GM21737 (cell line): ENCODE measurements at regions not wholly inside any gene's neighbourhood (a gene's known extent, or its start where the extent isn't known, plus 50 kb on each side); places are given as distances from the start of the nearest gene placed in this dataset.

Source experiments
- ATAC-seq: cut with Tn5 transposase; IDR thresholded peaks from one replicate; pipeline ENCODE4 v1.9.1; 2021; ENCODE audit warnings: mild to moderate bottlenecking, moderate library complexity; ENCODE audit not compliant: unreplicated experiment

GRCh38 chr18:41268271-41268670, 686.8 kb upstream of the PIK3C3 start:
- no peak for ATAC-seq

- no peak for ATAC-seq
These were observed 688.4 kb upstream of the PIK3C3 start for GRCh38 chr18:41266616-41267015.

- no peak for ATAC-seq
These were observed 688.8 kb upstream of the PIK3C3 start for GRCh38 chr18:41266204-41266603.

DNA sequence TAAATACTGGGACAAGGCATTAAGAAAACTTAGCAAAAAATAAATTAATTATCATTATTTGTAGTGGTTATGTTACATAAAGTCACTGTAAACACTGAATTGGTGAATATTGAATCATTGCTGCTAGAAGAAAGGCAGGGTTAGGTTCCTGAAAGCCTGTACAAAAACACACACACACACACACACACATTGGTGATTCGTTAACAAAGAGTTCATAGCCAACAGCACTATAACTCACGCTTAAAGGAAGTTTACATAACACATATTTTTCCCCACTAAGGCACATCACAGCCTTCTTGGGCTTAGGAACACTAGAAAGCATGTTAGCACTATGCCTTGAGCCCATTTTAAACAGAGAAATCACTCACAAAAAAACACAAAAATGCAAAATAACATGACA, 690.0 kb upstream of the PIK3C3 start:
- no peak for ATAC-seq

GRCh38 chr18:41263956-41264355, 691.1 kb upstream of the PIK3C3 start:
- no peak for ATAC-seq

DNA sequence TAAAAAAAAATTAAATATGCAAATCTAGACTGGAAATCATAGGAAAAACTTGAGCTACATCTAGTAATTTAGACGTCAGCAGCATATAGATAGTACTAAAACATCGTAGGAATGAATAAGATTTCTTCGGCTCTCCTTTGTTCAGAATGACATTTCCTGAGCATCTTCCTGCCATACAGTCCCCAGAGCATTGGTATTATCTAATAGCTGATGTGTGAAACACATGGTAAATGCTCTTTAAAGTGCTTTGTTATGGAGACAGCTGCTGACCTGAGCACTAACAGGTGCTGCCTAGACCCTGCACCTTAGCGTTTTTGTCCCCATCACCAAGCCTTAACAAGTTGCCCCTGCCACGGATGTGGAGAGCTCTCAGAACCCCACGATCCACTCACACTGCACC, 692.3 kb upstream of the PIK3C3 start:
- ATAC-seq: no peak

- no peak for ATAC-seq
These were observed 710.4 kb upstream of the PIK3C3 start for GRCh38 chr18:41244591-41245037.

- ATAC-seq: no peak
These were observed 717.7 kb upstream of the PIK3C3 start for GRCh38 chr18:41237317-41237716.

GRCh38 chr18:41231681-41232080, 723.4 kb upstream of the PIK3C3 start:
- no peak for ATAC-seq

GRCh38 chr18:41227993-41228392, 727.0 kb upstream of the PIK3C3 start:
- ATAC-seq: no peak

DNA sequence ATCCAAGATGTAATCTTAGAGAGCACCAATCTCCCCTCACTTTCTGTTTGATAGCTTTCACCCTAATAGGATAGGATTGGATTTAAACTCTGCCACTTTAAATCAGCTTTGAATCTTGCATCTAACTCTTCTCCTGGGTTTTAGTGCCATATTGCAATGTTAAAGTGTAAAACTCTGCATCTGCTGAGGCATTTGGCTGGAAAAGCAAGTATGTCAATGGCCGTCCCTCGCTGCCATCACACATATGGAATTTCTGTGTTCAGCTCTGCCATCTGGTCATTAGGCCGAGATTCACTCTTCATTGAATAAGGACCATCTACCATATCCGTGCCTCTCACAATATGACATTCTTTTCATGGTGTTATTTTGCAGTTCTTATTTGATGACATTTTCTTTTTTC, 728.1 kb upstream of the PIK3C3 start:
- ATAC-seq: no peak

DNA sequence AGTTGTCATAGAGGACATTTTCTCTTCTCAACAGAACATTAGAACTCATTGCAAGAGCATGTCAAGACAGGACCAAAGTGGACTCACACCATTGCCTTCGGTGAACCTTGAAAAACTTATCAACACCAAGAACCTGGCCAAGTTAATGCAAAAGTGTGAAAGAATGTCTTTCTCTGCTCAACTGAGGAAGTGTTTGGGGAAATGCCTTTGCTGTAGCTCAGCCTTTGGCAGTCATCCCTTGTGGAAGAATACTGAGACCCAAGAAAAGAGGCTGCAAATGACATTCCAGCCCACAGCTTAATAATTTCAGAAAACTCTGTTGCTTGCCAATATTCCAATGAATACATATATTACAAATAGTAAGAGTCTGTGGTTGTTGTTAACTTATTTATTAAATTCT, 728.8 kb upstream of the PIK3C3 start:
- no peak for ATAC-seq

DNA sequence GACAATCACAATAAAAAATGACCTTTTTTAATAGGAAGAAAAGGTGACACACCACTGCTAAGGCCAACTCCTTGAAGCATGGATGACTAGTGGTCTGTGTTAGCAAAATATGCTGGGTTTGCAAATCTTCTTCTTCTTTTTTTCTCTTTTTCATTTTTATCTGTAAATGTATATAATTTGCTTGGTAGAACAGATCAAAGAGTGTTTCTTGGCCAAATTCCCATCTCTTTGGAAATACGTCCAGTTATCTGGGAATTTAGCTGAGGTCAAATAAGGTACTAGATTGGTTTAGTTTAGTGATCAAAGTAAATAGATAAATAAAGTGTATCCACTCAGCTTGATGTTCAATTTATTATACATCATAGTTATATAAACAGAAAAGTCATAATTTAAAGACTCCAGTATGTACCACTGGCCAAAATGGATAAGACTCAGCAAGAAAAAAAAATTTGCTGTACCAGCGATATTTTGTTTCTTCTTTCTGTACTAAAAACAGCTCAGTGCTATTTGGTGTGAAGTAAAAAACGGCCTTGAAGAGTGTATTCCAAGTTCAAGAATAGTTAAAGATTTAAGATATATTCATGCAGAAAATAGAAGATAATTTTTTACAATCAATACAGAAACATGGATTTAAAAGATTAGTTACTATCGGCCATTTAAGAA, 738.6 kb upstream of the PIK3C3 start:
- no peak for ATAC-seq

- ATAC-seq: no peak
These were observed 747.3 kb upstream of the PIK3C3 start for GRCh38 chr18:41207706-41208105.

DNA sequence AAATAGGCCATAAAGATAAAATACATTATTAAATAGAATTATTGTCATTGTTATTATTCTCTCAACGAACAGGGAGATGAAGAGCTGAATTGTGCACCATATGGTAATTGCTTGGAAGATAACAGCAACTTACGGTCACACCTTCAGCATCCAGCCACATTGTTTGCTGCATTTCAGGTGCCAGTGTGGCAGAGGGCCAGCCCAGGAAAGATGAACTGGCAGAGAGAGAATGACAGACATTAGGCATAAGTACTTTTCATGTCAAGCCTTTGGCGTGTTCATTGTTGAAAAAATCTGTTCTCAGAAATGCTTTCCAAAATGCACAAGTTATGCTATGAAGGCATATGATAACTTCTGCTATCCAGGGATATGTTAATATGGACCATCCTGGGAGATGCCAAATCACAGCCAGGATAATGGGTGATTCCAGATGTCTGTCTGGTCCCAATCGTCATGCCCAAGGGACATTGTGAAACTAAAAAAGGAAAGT, 748.6 kb upstream of the PIK3C3 start:
- ATAC-seq: no peak

DNA sequence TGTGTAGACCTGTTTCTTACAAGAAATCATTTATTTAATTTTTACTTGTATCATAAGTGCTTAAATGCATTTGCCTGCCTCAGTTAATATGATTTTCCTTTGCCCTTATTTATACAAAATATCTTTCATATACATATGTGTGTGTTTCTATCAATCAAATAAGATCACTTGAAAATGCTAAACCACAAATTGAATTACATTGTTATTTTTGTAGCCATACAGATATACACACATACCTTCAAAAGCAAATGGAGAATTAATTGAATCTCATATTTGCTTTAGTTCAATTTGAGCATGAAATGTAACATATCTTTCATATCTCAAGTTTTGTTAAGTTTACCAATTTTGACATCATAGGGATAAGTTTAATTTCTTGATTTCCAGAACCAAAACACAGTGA, 755.8 kb upstream of the PIK3C3 start:
- no peak for ATAC-seq

- no peak for ATAC-seq
These were observed 757.1 kb upstream of the PIK3C3 start for GRCh38 chr18:41197967-41198366.

DNA sequence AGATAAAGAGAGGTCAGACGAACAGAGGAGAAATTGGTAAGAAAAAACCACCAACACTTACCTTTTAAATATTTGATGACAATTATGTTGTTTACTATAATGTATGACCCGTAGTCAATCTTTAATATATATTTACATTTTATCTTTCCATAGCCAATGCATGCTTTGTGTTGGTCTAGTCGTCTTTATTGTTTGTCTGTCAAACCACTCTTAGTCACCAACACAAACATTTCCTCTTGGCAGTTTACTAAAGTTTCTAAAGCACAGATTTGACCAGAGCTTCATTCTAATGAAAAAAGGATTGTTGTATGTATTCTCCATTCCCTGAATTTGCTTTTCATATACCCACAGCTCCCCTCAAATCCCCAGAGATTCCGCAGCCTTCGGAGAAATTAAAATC, 784.7 kb upstream of the PIK3C3 start:
- no peak for ATAC-seq

DNA sequence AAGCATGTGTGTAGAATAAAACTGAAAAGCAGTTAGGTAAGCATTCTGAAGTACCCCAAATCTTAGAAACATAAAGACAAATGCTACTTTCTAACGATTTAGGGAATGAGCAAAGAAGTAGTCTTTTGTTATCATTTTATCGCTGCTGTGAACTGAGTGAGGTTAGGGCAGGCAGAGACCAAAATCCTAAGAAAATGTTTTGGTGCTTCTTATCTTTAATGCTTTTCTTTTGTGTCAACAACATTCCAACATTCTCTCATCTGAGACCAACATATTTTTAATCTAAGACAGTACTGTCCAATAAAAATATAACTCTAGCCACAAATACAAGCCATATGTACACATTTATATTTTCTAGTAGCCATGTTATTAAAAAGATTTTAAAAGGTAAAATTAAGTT, 789.4 kb upstream of the PIK3C3 start:
- ATAC-seq: no peak

GRCh38 chr18:41162781-41163180, 792.3 kb upstream of the PIK3C3 start:
- no peak for ATAC-seq

- ATAC-seq: no peak
These were observed 792.8 kb upstream of the PIK3C3 start for GRCh38 chr18:41162191-41162590.

GRCh38 chr18:41155910-41156851, 798.9 kb upstream of the PIK3C3 start:
- no peak for ATAC-seq
